HepG2 (cell line): ENCODE measurements at regions not wholly inside any gene's neighbourhood (a gene's known extent, or its start where the extent isn't known, plus 50 kb on each side); places are given as distances from the start of the nearest gene placed in this dataset.

Source experiments
- DRAP1 ChIP-seq: IDR thresholded peaks from 2 replicates; pipeline ENCODE4 v1.6.1; 2016; ENCODE audit warnings: missing genetic modification reagents, missing compliant biosample characterization
- ESRRA ChIP-seq: sonication (generic); formaldehyde crosslinking; IDR thresholded peaks from 2 replicates; pipeline ENCODE4 v1.5.1; 2020; ENCODE audit warnings: mild to moderate bottlenecking, low read depth, missing genetic modification reagents
- GZF1 ChIP-seq: sonication (generic); formaldehyde crosslinking; IDR thresholded peaks from 2 replicates; pipeline ENCODE4 v1.5.1; 2020; ENCODE audit warnings: mild to moderate bottlenecking, missing genetic modification reagents
- KDM6A ChIP-seq: IDR thresholded peaks from 2 replicates; pipeline ENCODE4 v1.6.1; 2016; ENCODE audit warnings: low read depth
- KLF16 ChIP-seq, 2 experiments: sonication (generic) in 1 of 2; formaldehyde crosslinking in 1 of 2; IDR thresholded peaks; 2 replicates each; pipeline versions ENCODE4 v1.6.1 to v1.8.0; 2016 to 2023; ENCODE audit warnings: missing genetic modification reagents in 2 of 2, missing compliant biosample characterization in 1 of 2
- MBD4 ChIP-seq: IDR thresholded peaks from 2 replicates; pipeline ENCODE4 v1.6.1; 2012; ENCODE audit warnings: low read length, inconsistent platforms, borderline replicate concordance
- MIXL1 ChIP-seq: IDR thresholded peaks from 2 replicates; pipeline ENCODE4 v1.6.1; 2016
- MLX ChIP-seq: IDR thresholded peaks from 2 replicates; pipeline ENCODE4 v1.6.1; 2016
- MXD4 ChIP-seq: IDR thresholded peaks from 2 replicates; pipeline ENCODE4 v1.6.1; 2016; ENCODE audit warnings: mild to moderate bottlenecking, missing biosample characterization, missing genetic modification reagents
- NFKB2 ChIP-seq: sonication (generic); formaldehyde crosslinking; IDR thresholded peaks from 2 replicates; pipeline ENCODE4 v1.4.0; 2020; ENCODE audit warnings: missing genetic modification reagents, borderline replicate concordance
- NPAS2 ChIP-seq: sonication (generic); formaldehyde crosslinking; IDR thresholded peaks from 2 replicates; pipeline ENCODE4 v1.8.0; 2022; ENCODE audit warnings: mild to moderate bottlenecking, missing genetic modification reagents, borderline replicate concordance
- PCBP1 ChIP-seq: fragments of 200-400 bp; formaldehyde crosslinking; IDR thresholded peaks from 2 replicates; pipeline ENCODE4 v1.6.1; 2017; ENCODE audit warnings: mild to moderate bottlenecking, low read depth, low read length, borderline replicate concordance
- SAP130 ChIP-seq: IDR thresholded peaks from 2 replicates; pipeline ENCODE4 v1.6.1; 2016; ENCODE audit warnings: low read depth
- SIX1 ChIP-seq: sonication (generic); formaldehyde crosslinking; IDR thresholded peaks from 2 replicates; pipeline ENCODE4 v1.4.0; 2020; ENCODE audit warnings: missing genetic modification reagents, borderline replicate concordance
- TAF15 ChIP-seq: fragments of 200-400 bp; formaldehyde crosslinking; IDR thresholded peaks from one replicate; pipeline ENCODE4 v1.6.1; 2018; ENCODE audit warnings: mild to moderate bottlenecking, low read depth, low read length; ENCODE audit not compliant: poor library complexity, severe bottlenecking
- TSC22D2 ChIP-seq: sonication (generic); formaldehyde crosslinking; IDR thresholded peaks from 2 replicates; pipeline ENCODE4 v1.5.1; 2020; ENCODE audit warnings: missing genetic modification reagents, mild to moderate bottlenecking, borderline replicate concordance
- ZBTB26 ChIP-seq: IDR thresholded peaks from 2 replicates; pipeline ENCODE4 v1.6.1; 2016; ENCODE audit warnings: missing compliant biosample characterization, missing genetic modification reagents, borderline replicate concordance
- ZBTB49 ChIP-seq: sonication (generic); formaldehyde crosslinking; IDR thresholded peaks from 2 replicates; pipeline ENCODE4 v1.4.0; 2020; ENCODE audit warnings: missing genetic modification reagents, borderline replicate concordance
- ZNF343 ChIP-seq: sonication (generic); formaldehyde crosslinking; IDR thresholded peaks from 2 replicates; pipeline ENCODE4 v1.4.0; 2020; ENCODE audit warnings: mild to moderate bottlenecking, missing genetic modification reagents
- ZNF512B ChIP-seq: sonication (generic); formaldehyde crosslinking; IDR thresholded peaks from 2 replicates; pipeline ENCODE4 v1.5.1; 2020; ENCODE audit warnings: missing genetic modification reagents, mild to moderate bottlenecking, borderline replicate concordance
- ZNF567 ChIP-seq: sonication (generic); formaldehyde crosslinking; IDR thresholded peaks from 2 replicates; pipeline ENCODE4 v1.8.1; 2023; ENCODE audit warnings: mild to moderate bottlenecking, missing genetic modification reagents, borderline replicate concordance
- ZNF7 ChIP-seq: IDR thresholded peaks from 2 replicates; pipeline ENCODE4 v1.6.1; 2016; ENCODE audit warnings: missing biosample characterization, missing genetic modification reagents

GRCh38 chr2:88265352-88266303 lies 95.5 kb downstream of the THNSL2 start (continued):
- no peak for TF ChIP-seq GZF1 (CRISPR knock-in tag)
- peak; percentile 70 for TF ChIP-seq SAP130 (CRISPR knock-in tag)
- TF ChIP-seq NFKB2 (CRISPR knock-in tag), result no peak
- no peak for TF ChIP-seq ZBTB49 (CRISPR knock-in tag)
- 0 out of 4 replicates have a peak, but pooled peaks of 1 of the 2 experiments have one; percentile 59 for TF ChIP-seq KLF16 (CRISPR knock-in tag; IDR thresholded peaks at IDR 0.05)
- no peak for TF ChIP-seq MXD4 (CRISPR knock-in tag)
- TF ChIP-seq TAF15, result no peak
- no peak for TF ChIP-seq ZNF7
- no peak for TF ChIP-seq MBD4
- peak; percentile 31; the same call in 1 of the 2 replicates for TF ChIP-seq MLX (CRISPR knock-in tag)
- TF ChIP-seq TSC22D2 (CRISPR knock-in tag), result no peak
- TF ChIP-seq SIX1, result no peak
- TF ChIP-seq PCBP1, result no peak
- TF ChIP-seq ESRRA (CRISPR knock-in tag), result 0 out of 2 replicates have a peak, but pooled peaks have one; percentile 34
- TF ChIP-seq ZNF567 (CRISPR knock-in tag), result no peak
- TF ChIP-seq ZNF512B, result no peak
- no peak for TF ChIP-seq ZNF343 (CRISPR knock-in tag)
- TF ChIP-seq KDM6A (CRISPR knock-in tag), result 0 out of 2 replicates have a peak, but pooled peaks have one; percentile 14
- TF ChIP-seq MIXL1, result peak; percentile 28; the same call in 1 of the 2 replicates
- no peak for TF ChIP-seq ZBTB26 (CRISPR knock-in tag)
- 0 out of 2 replicates have a peak, but pooled peaks have one; percentile 31 for TF ChIP-seq DRAP1 (CRISPR knock-in tag)
- TF ChIP-seq NPAS2 (CRISPR knock-in tag), result no peak
